DMS153 treated with DMSO at 0.1 percent for 48 hours (cell line): ENCODE measurements at regions not wholly inside any gene's neighbourhood (a gene's known extent, or its start where the extent isn't known, plus 50 kb on each side); places are given as distances from the start of the nearest gene placed in this dataset.

ENCODE experiments used
- DNase-seq: peaks from one replicate; lab custom pipeline; 2025; ENCODE audit not compliant: unreplicated experiment; lab: John Stamatoyannopoulos, UW

DNA sequence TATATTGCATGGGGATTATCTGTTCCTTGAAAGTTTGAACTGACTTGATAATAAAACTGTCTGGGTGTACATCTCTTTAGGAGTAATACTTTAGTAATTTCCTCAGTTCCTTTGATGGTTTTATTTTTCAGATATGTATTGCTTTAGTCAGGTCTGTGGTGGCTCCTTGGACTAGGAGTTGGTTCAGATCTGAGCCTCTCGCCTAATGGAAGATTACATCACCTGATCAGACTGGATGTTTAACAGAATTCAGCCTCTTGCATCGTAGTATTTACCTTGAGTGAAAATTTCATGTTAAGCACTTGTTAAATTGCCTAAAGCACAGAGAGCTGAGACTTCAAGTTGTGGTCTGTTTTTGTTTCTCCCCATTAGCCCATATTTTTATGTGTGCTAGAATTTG, 267.3 kb downstream of the MAP2K4 start:
- DNase-seq, result no peak

DNA sequence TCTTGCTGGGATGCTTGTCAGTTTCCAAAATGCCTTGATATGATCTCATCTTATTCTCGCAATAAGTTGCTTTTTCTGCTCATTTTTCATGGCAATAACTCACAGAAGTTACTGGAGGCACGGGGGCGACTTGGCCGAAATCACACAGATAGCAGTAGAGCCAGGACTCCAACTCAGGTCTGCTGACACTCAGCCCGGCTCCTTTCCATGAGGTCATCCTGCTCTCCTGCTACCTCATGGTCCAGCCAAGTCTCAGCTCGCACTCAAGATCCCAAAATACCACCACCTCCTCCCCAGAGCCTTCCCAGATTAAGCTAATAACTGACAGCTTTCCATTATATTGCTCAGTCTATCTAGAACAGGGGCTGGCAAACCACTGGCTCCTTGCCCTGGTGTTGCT, 269.5 kb downstream of the MAP2K4 start:
- no peak for DNase-seq

GRCh38 chr17:12296209-12296625, 275.5 kb downstream of the MAP2K4 start:
- DNase-seq, result no peak

DNA sequence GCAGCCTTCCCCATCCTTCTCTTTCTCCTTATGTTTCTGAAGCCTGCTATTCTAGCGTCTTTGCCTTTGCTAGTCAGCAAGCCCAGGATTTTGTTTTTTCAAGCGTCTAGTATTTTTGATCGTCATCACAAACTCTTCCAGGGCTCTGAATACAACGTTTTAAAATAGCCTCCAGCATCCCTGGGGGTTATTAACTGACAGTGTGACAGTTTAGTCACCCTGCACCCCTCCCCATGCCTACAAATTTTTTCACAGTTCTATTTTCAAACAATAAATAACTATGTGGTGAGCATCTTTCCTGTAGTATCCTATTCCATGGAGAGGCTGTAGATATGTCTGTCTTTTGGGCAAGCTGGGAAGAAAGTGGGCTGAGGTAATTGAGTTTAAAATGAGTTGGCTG, 280.9 kb downstream of the MAP2K4 start:
- no peak for DNase-seq

DNA sequence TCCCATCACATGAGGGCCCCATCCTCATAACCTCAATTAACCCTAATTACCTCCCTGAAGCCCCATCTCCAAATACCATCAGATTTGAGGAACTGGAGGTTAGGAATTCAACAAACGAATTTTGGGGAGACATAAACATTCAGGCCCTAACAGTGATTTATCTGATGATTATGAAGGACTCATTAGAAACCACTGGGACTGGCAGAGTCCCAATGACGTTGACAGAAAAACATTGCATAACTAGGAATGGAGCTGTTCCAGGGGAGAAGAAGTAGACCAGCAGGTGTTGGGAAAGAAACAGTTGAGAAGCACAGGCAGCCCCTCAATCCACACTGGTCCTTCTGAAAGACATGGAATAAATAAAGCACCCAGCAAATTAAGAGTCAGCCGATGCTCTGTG, 282.0 kb downstream of the MAP2K4 start:
- DNase-seq, result no peak

DNA sequence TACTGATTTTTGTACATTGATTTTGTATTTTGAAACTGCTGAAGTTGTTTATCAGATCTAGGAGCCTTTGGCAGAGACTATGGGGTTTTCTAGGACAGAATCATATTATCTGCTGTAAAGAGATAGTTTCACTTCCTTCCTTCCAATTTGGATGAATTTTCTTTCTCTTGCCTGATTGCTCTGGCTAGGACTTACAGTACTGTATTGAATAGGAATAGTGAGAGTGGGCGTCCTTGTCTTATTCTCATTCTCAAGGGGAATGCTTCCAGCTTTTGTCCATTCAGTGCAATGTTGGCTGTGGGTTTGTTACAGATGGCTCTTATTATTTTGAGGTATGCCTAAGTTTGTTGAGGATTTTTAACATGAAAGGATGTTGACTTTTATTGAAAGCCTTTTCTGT, 290.1 kb downstream of the MAP2K4 start:
- DNase-seq, result no peak

- DNase-seq, result no peak
Measured at GRCh38 chr17:12312692-12313091, 292.0 kb downstream of the MAP2K4 start.

- no peak for DNase-seq
Measured at GRCh38 chr17:12313786-12314185, 293.1 kb downstream of the MAP2K4 start.

DNA sequence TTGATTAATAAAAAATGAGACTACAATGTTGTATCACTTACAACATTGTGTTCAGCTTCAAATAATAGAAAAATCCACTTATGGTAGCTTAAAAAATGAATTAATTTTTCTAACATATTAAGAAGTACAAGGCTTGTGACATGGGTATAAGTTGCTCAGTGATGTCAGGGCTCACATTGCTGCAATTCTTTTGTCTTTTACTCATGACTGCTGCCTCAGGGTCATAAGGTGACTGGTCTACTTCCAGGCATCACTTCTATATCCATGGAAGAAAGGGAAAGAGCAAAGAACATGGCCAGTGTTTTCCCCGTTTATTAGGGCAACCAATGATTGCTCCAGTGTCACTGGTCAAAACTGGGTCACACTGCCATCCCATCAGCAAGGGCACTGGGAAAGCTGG, 295.3 kb downstream of the MAP2K4 start:
- no peak for DNase-seq

DNA sequence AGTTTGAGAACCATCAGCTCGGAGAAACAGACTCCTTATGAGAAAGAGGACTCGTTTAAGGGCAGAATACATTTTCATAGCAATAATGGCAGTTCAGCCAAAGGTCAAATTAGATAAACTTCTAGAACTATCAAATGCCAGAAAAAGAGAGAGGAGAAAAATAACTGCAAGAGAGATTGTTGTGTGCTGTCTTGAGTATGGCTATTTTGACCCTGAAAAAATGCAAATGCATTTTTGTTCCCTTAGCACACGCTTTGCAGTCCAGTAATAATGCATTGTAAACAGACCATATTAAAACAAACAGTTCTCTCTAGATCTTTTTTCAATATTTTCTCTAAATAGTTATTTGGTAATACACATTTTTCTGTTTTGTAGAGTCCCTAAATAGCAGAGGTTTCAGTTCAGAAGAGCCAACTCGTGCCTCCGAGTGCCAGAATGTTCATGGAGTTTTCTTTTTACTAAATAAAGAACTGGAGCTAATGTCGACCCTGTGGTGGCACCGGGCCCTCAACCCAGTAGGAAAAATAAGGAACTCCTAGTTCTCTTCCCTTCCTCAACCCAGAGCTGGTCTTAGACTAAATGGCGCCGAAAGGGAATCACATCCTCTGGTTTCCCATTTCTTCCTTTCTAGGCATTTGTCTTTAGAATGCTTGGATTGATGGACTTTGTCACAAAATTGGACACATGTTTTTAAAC, 298.0 kb downstream of the MAP2K4 start:
- no peak for DNase-seq

- no peak for DNase-seq
Measured at GRCh38 chr17:12320286-12320685, 299.6 kb downstream of the MAP2K4 start.

DNA sequence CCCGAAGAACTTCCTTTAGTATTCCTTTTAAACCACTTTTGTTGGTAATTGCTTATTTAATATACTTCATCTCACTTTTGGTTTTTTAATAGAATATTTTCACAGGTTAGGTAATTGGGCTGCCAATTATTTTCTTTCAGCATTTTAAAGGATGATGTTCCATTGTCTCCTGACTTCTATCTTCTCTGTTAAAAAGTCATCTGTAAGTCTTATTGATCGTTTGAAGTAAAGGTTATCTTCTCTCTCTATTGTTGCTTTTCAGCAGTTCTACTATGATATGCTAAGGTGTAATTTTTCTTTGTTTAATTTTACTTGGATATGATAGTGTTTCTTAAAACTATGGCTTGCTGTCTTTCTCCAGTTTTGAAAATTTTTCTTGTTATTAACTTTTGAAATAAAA, 307.5 kb downstream of the MAP2K4 start:
- no peak for DNase-seq

- no peak for DNase-seq
Measured at GRCh38 chr17:12330456-12330855, 309.8 kb downstream of the MAP2K4 start.

- no peak for DNase-seq
Measured at GRCh38 chr17:12341328-12341727, 320.7 kb downstream of the MAP2K4 start.

- no peak for DNase-seq
Measured at GRCh38 chr17:12342161-12342560, 321.5 kb downstream of the MAP2K4 start.

DNA sequence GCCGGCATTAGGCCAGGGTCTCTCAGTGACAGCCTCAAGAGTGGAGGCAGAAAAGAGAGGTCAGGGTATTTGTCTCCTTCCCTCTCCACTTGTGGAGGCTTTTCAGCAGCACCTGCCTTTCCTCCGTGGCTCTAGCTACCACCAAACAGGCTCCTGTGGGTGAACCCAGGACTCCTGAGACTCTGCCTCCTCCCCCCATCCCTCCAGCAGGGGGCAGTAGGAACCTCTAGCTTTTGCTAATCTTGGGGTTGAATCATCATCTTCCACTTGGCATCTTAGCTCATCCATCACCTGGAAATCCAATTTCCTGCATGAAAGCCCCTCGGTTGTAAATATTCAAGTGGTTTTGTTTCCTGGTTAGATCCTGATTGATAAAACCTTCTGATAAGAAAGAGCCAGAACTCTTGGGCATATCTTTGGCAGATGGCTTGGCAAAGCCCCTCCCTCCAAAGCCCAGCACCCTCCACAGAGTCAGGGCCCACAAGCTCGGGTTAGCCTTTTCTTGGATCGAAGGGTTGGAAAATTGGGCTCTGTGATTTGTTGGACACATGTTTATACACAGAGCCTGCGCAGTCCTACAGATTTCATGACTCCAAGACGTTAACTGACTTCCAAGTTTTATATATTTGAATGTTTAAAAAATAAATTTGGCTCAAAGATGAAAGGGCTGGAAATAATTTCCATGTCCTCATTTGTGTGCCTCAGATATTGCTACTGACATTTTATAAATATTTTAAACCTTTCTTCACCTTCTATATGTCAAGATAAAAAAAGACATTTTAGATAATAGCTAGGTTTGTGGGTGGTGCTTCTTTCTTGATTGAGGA, 322.1 kb downstream of the MAP2K4 start:
- no peak for DNase-seq

DNA sequence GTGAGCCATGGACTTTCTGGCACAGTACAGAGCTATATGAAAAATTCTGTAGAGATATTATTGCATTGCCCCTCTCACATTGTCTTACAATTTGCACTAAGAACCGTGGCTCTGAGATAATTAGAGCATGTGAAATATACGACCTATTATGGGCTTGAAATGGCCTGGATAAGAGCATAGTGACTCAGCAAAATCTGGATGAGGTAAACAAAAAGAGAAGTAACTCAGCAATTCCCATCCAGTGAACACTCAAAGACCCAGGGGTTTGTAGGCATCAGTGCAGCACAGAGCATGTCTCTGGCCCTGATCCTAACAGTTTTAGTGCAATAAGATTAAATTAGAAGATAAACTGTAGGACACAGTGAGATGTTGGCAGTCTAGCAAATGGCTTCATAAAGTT, 317.2 kb upstream of the MYOCD start:
- DNase-seq, result no peak

DNA sequence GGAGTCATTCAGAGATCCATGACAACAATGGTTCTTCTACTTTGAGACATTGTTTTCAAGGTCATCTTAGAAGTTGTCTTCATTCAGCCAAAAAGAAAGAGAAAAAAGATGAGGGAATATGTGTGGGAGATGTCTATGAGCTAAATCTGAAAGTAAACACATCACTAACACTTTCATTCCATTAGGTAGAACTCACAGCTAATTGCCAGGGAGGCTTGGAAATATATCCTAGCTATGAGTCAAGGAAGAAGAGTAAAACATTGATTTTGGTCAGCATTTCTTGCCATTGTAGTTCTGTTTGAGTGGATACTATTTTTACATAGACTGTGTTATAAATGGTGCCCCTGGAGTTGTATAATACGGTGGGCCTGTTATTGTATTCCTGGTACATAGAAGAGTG, 316.4 kb upstream of the MYOCD start:
- no peak for DNase-seq

GRCh38 chr17:12352127-12352526, 313.6 kb upstream of the MYOCD start:
- no peak for DNase-seq

DNA sequence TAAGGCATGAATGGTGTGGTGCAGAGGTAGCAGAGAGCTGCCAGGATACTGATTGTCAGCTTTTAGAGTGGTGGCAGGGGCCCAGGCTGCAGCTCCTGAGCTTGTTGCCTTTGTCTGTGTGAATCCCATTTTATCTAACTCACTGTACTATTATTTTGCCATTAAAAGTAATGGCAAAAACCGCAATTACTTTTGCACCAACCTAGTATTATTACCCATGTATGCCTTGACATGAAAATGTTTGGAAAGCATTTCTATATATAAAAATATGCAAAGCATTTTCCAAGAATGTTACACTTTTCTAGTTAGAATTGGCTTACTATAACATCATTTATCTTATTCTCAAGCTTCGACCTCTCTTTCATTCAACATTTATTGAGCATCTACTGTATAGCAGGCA, 308.1 kb upstream of the MYOCD start:
- no peak for DNase-seq

DNA sequence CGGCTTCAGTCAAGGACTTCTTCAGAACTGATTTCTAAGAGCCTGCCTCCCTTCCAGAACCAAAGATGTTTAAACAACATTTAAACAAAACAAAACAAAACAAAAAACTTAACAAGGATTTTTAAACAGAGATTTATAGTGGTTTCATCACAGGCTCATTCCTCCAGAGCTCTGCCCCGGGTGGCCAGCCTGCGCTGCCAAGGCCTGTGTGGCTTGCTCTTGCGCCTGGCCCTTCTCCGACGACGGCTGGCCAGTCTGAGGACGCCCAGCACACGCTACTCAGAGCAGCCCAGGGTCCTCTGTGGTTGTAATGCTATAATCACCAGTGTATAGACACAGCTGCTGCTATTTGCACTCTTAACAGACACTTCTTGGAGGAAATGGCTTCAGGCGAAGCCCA, 307.2 kb upstream of the MYOCD start:
- no peak for DNase-seq

GRCh38 chr17:12362853-12363455, 302.7 kb upstream of the MYOCD start:
- no peak for DNase-seq
